22Rv1 (cell line): ENCODE measurements at regions not wholly inside any gene's neighbourhood (a gene's known extent, or its start where the extent isn't known, plus 50 kb on each side); places are given as distances from the start of the nearest gene placed in this dataset.
"Not testable (repeated sequence)": the region's sequence is repeated elsewhere in the genome, so short reads cannot be mapped to it uniquely, and the experiment has no call there.

Experiments
- ZFX ChIP-seq: fragments of 450-650 bp; IDR thresholded peaks from 2 replicates; pipeline ENCODE4 v1.6.1; 2017; ENCODE audit warnings: antibody characterized with exemption, borderline replicate concordance
- TF ChIP-seq, protein P1 (sequence below): fragments of 450-650 bp; IDR thresholded peaks from 2 replicates; pipeline ENCODE4 v1.5.1; 2017; ENCODE audit warnings: mild to moderate bottlenecking

DNA sequence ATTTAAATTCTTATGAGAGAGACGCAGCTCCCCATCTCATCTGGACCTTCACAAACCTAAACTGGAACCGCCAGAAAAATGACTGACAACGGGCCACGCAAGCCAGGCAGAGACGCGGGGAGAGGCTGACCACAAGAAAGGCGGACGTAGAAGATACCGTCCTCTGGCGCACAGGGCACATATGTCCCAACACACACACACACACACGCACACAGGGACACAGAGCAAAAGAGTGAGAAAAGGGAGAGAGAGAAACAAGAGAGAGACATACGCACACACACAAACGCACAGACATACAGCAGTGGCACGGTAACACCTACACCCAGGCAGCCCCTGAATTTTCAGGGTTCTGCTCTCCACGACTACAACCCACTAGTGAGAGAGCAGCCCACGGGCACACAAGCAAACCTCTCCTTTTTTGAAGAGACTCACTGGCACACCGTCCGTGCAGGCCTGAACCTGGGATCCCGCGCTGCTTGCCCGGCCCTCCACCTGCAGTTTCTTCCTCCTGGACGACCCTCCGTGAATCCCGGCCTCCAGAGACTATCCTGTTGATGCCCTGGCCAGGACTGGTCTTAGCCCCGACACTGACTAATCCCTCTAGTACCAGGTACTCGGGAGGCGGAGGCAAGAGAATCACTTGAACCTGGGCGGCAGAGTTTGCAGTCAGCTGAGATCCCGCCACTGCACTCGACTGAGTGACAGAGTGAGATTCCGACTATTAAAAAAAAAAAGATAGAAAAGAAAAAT, 156.5 kb upstream of the ZNF337 start:
- TF ChIP-seq, protein P1, sequence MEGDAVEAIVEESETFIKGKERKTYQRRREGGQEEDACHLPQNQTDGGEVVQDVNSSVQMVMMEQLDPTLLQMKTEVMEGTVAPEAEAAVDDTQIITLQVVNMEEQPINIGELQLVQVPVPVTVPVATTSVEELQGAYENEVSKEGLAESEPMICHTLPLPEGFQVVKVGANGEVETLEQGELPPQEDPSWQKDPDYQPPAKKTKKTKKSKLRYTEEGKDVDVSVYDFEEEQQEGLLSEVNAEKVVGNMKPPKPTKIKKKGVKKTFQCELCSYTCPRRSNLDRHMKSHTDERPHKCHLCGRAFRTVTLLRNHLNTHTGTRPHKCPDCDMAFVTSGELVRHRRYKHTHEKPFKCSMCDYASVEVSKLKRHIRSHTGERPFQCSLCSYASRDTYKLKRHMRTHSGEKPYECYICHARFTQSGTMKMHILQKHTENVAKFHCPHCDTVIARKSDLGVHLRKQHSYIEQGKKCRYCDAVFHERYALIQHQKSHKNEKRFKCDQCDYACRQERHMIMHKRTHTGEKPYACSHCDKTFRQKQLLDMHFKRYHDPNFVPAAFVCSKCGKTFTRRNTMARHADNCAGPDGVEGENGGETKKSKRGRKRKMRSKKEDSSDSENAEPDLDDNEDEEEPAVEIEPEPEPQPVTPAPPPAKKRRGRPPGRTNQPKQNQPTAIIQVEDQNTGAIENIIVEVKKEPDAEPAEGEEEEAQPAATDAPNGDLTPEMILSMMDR = not testable (repeated sequence)
- not testable (repeated sequence) for TF ChIP-seq ZFX
